Esophagus muscularis mucosa (tissue), 4 donors: ENCODE measurements at regions not wholly inside any gene's neighbourhood (a gene's known extent, or its start where the extent isn't known, plus 50 kb on each side); places are given as distances from the start of the nearest gene placed in this dataset.

ENCODE experiments used
- DNase-seq: peaks from one replicate; pipeline ENCODE4 v3.0.0-alpha.2; 2017; ENCODE audit errors: extremely low spot score
- H3K27ac ChIP-seq, 4 donors: fragments of 200-600 bp; sonication (generic); replicated peaks in 1 of 4; 1 replicate in 3 of 4; 2 replicates in 1 of 4; pipeline ENCODE4 v1.5.1; 2016 to 2019; ENCODE audit warnings: mild to moderate bottlenecking in 1 of 4
- H3K27me3 ChIP-seq, 4 donors: fragments of 200-600 bp; sonication (generic); one replicate each; pipeline versions ENCODE4 v1.5.1 to v1.6.0; 2016 to 2019
- H3K36me3 ChIP-seq, 4 donors: fragments of 200-600 bp; sonication (generic); one replicate each; pipeline ENCODE4 v1.5.1; 2016 to 2019
- H3K4me1 ChIP-seq, 4 donors: fragments of 200-600 bp; sonication (generic); one replicate each; pipeline ENCODE4 v1.5.1; 2016 to 2019
- H3K4me3 ChIP-seq, 4 donors: fragments of 200-600 bp; sonication (generic); 1 replicate in 2 of 4; 2 replicates in 2 of 4; pipeline ENCODE4 v1.5.1; 2016 to 2019; ENCODE audit warnings: mild to moderate bottlenecking in 4 of 4, moderate library complexity in 1 of 4
- H3K9me3 ChIP-seq, 4 donors: fragments of 200-600 bp; sonication (generic); 1 replicate in 3 of 4; 2 replicates in 1 of 4; pipeline ENCODE4 v1.5.1; 2016 to 2019
- EP300 ChIP-seq: sonication (generic); formaldehyde crosslinking; IDR thresholded peaks from one replicate; pipeline ENCODE4 v1.6.1; 2017; ENCODE audit warnings: antibody characterized with exemption
- POLR2A ChIP-seq: fragments of 450-650 bp; IDR thresholded peaks from one replicate; pipeline ENCODE4 v1.6.1; 2017; ENCODE audit warnings: antibody characterized with exemption, moderate library complexity, mild to moderate bottlenecking, low read depth
- POLR2AphosphoS5 ChIP-seq, 2 donors: sonication (generic); formaldehyde crosslinking; IDR thresholded peaks; one replicate each; pipeline ENCODE4 v1.6.1; 2017; ENCODE audit warnings: antibody characterized with exemption in 2 of 2
- WGBS: methylation state at CpG from one replicate; pipeline ENCODE4 v1.1.5; 2018; 5-methylcytosine and 5-hydroxymethylcytosine counted together
- intact Hi-C: fragments of 100-400 bp; cut with DNase I; formaldehyde crosslinking; loops from one replicate; pipeline ENCODE4 v1.15.1; 2023
- TF ChIP-seq, protein P1 (sequence below), 3 experiments: fragments of 200-600 bp in 2 of 3; fragments of 450-650 bp in 1 of 3; sonication (generic) in 2 of 3; IDR thresholded peaks; one replicate each; pipeline ENCODE4 v1.5.1; 2017 to 2019; ENCODE audit warnings: antibody characterized with exemption in 3 of 3, mild to moderate bottlenecking in 2 of 3, moderate library complexity in 1 of 3

DNA sequence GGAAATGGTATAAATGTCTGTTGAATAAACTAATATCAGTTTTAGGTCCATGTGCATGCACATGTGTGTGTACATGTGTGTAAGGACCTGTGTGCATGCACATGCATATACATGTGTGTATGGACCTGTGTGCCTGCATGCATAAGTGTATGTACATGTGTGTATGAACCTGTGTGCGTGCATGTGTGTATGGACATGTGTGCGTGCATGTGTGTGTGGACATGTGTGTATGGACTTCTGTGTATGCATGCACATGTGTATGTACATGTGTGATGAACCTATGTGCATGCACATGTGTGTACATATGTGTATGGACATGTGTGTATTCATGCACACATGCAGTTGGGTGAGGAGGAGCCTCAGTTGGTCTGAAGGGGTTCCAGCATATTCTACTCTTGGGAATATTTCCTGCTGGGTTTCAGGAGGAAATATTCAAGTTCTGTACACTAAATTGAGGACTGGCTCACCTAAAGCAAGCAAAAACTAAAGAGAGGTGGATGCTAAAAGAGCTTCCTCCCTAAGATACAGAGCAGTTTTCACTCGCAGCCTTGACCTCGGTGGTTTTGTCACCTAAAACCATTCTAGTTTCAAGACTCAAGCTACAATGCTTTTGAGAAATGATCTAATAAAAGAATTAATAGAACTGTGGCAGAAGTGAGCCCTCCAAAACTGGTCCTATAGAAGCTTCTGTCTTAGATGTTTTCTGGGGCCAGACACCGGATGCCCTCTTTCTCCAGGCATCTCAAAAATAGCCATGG lies 742.8 kb downstream of the MAFB start:
- Histone ChIP-seq H3K4me1 (peaks cover 0 to 2% (median 0%) of the 10 kb centered on the region in 4 donors), H3K36me3 (no peaks in the 10 kb centered on the region), H3K27me3 (no peaks in the 10 kb centered on the region), H3K27ac (no peak overlapping the region), H3K9me3 (no peaks in the 10 kb centered on the region), H3K4me3 (no peak overlapping the region)
- DNase-seq = no peak
- intact Hi-C loops = no loop called here
- WGBS = 78% methylated on average over 5 of the region's 5 CpGs
- no peak for TF ChIP-seq POLR2AphosphoS5 (IDR thresholded peaks at IDR 0.05)
- TF ChIP-seq, protein P1, sequence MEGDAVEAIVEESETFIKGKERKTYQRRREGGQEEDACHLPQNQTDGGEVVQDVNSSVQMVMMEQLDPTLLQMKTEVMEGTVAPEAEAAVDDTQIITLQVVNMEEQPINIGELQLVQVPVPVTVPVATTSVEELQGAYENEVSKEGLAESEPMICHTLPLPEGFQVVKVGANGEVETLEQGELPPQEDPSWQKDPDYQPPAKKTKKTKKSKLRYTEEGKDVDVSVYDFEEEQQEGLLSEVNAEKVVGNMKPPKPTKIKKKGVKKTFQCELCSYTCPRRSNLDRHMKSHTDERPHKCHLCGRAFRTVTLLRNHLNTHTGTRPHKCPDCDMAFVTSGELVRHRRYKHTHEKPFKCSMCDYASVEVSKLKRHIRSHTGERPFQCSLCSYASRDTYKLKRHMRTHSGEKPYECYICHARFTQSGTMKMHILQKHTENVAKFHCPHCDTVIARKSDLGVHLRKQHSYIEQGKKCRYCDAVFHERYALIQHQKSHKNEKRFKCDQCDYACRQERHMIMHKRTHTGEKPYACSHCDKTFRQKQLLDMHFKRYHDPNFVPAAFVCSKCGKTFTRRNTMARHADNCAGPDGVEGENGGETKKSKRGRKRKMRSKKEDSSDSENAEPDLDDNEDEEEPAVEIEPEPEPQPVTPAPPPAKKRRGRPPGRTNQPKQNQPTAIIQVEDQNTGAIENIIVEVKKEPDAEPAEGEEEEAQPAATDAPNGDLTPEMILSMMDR (IDR thresholded peaks at IDR 0.05) = no peak
- no peak for TF ChIP-seq EP300
- no peak for TF ChIP-seq POLR2A

DNA sequence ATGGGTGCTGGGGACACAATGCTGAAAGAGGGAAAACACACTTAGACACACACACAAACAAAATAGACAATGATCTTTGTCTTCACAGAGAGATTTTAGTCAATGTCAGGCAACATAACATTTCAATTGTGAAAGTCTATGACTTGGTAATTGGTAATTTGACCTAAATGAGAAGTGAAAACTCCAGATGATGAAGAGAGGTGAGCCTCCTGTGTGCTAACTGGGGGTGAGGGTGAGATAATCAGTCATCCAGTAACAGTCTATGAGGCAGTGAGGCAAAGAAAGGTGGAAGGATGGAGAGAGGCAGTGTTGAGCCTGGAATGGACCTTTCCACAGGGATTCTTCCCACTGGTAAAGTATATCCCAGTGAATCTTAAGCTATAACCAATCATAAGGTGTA lies 744.2 kb downstream of the MAFB start:
- no peak overlapping the region for H3K4me3 ChIP-seq
- intact Hi-C loops = no loop called here
- TF ChIP-seq, protein P1 (IDR thresholded peaks at IDR 0.05) = no peak
- TF ChIP-seq EP300 (no peak), POLR2AphosphoS5 (IDR thresholded peaks at IDR 0.05) (no peak)
- peaks cover 0 to 7% (median 0%) of the 10 kb centered on the region in 4 donors for H3K4me1 ChIP-seq
- no peak overlapping the region for H3K27ac ChIP-seq
- no peaks in the 10 kb centered on the region for H3K27me3 ChIP-seq
- H3K9me3 ChIP-seq = no peaks in the 10 kb centered on the region
- DNase-seq = no peak
- no peaks in the 10 kb centered on the region for H3K36me3 ChIP-seq

DNA sequence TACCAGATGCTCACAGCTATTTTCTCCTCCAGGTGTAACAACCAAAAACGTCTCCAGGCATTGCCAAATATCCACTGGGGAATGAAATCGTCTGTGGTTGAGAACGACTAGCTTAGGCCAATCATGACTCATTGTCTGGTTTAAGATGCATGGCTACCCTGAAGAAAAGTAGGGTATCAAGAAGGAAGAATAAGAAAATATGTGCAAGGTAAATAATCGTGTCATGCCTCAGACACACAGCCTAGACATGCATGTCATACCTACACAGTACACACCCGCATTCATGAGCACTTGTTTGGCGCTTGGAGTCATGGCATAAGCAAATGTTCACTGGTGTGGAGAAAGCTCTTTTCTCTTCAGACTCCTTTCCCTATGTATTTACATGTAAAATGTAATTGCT lies 745.7 kb downstream of the MAFB start:
- no peak overlapping the region for H3K4me3 ChIP-seq
- H3K4me1 ChIP-seq = peaks cover 0 to 7% (median 0%) of the 10 kb centered on the region in 4 donors
- DNase-seq = no peak
- TF ChIP-seq, protein P1 (IDR thresholded peaks at IDR 0.05) = no peak
- no peak for TF ChIP-seq POLR2AphosphoS5 (IDR thresholded peaks at IDR 0.05)
- TF ChIP-seq EP300 = no peak
- TF ChIP-seq POLR2A = no peak
- intact Hi-C loops = no loop called here
- no peaks in the 10 kb centered on the region for H3K27me3 ChIP-seq
- H3K27ac ChIP-seq = no peak overlapping the region
- 87% methylated on average over 6 of the region's 6 CpGs for WGBS
- H3K9me3 ChIP-seq = no peaks in the 10 kb centered on the region
- no peaks in the 10 kb centered on the region for H3K36me3 ChIP-seq

DNA sequence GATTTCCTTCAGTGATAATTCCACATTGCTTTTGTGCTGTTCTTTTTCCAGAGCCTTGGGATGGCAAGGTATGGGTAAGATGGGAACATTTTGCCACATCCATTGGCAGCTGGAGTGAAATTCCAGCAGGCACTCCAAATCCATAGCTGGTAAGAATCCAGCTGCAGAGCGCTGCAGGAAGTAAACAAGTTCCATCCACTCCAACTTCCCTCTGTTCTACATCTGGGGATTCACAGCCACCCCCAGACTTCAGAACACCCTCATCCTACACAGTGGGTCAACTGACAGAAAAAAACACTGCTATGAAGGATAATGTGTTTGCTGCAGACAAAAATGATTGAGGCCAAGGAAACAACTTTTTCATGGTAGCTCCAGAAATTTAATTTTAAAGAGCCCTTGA lies 747.8 kb downstream of the MAFB start:
- DNase-seq = no peak
- Histone ChIP-seq H3K27me3 (no peaks in the 10 kb centered on the region), H3K27ac (no peak overlapping the region), H3K4me1 (peaks cover 0 to 7% (median 0%) of the 10 kb centered on the region in 4 donors), H3K4me3 (no peak overlapping the region), H3K9me3 (no peaks in the 10 kb centered on the region), H3K36me3 (no peaks in the 10 kb centered on the region)
- TF ChIP-seq POLR2AphosphoS5 (IDR thresholded peaks at IDR 0.05) (no peak), POLR2A (no peak), EP300 (no peak)
- TF ChIP-seq, protein P1 (IDR thresholded peaks at IDR 0.05) = no peak
- WGBS = no CpG with 5 or more reads among the region's 1 CpG
- intact Hi-C loops = no loop called here
